22Rv1 (cell line): ENCODE measurements at regions not wholly inside any gene's neighbourhood (a gene's known extent, or its start where the extent isn't known, plus 50 kb on each side); places are given as distances from the start of the nearest gene placed in this dataset.

Experiments used
- ZFX ChIP-seq: fragments of 450-650 bp; IDR thresholded peaks from 2 replicates; pipeline ENCODE4 v1.6.1; 2017; ENCODE audit warnings: antibody characterized with exemption, borderline replicate concordance
- TF ChIP-seq, protein P1 (sequence below): fragments of 450-650 bp; IDR thresholded peaks from 2 replicates; pipeline ENCODE4 v1.5.1; 2017; ENCODE audit warnings: mild to moderate bottlenecking

DNA sequence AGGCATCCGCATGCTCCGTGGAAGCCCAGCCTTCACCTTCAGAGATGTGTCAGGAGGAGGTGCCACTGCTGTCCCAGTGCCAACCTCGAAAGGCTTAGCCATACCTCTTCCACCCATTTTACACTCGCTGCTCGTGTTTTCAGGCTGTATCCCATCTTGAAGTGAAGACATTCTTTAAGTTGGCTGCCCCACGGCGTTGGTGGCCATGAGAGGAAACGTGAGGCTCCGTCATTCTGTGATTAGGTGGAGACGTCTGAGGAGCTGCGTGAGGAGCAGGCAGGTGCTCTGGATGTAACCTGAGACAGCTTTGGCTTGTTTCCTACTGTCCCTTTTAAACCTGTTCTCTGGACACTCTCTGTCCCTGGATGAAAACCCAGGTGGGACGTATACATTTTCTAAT is 159.9 kb upstream of the RNF32 start:
- TF ChIP-seq, protein P1, sequence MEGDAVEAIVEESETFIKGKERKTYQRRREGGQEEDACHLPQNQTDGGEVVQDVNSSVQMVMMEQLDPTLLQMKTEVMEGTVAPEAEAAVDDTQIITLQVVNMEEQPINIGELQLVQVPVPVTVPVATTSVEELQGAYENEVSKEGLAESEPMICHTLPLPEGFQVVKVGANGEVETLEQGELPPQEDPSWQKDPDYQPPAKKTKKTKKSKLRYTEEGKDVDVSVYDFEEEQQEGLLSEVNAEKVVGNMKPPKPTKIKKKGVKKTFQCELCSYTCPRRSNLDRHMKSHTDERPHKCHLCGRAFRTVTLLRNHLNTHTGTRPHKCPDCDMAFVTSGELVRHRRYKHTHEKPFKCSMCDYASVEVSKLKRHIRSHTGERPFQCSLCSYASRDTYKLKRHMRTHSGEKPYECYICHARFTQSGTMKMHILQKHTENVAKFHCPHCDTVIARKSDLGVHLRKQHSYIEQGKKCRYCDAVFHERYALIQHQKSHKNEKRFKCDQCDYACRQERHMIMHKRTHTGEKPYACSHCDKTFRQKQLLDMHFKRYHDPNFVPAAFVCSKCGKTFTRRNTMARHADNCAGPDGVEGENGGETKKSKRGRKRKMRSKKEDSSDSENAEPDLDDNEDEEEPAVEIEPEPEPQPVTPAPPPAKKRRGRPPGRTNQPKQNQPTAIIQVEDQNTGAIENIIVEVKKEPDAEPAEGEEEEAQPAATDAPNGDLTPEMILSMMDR = no peak
- no peak for TF ChIP-seq ZFX
